ENCODE measurements at regions not wholly inside any gene's neighbourhood (a gene's known extent, or its start where the extent isn't known, plus 50 kb on each side); places are given as distances from the start of the nearest gene placed in this dataset.

- H3K27me3 ChIP-seq = no peaks in the 10 kb centered on the region
- H3K27ac ChIP-seq = no peak overlapping the region
- intact Hi-C loops (cut with DNase I) = loop anchor here (10.0 kb wide), 1 partner anchor 701 kb away; no protein-coding TSS in a partner anchor
- no peaks in the 10 kb centered on the region for H3K4me1 ChIP-seq
- H3K4me3 ChIP-seq = no peak overlapping the region
- 90 to 95% methylated on average over 5 of the region's 5 CpGs for WGBS, 2 donors
- no peak for DNase-seq
- no peak for TF ChIP-seq CTCF (IDR thresholded peaks at IDR 0.05)
- no peak for TF ChIP-seq POLR2A (IDR thresholded peaks at IDR 0.05)
- no peak for TF ChIP-seq EP300 (IDR thresholded peaks at IDR 0.05)
- no peak for TF ChIP-seq POLR2AphosphoS5 (IDR thresholded peaks at IDR 0.05)
- H3K9me3 ChIP-seq = no peaks in the 10 kb centered on the region
- H3K36me3 ChIP-seq = no peaks in the 10 kb centered on the region
These were observed 489.4 kb upstream of the CADM1 start for GRCh38 chr11:115993590-115993989.

- H3K27me3 ChIP-seq = no peaks in the 10 kb centered on the region
- 43 to 55% methylated on average over 19 of the region's 19 CpGs for WGBS, 2 donors
- H3K4me1 ChIP-seq = no peaks in the 10 kb centered on the region
- intact Hi-C loops (cut with DNase I) = loop anchor here (10.0 kb wide), 1 partner anchor 705 kb away; no protein-coding TSS in a partner anchor
- H3K27ac ChIP-seq = no peak overlapping the region
- H3K36me3 ChIP-seq = no peaks in the 10 kb centered on the region
- H3K4me3 ChIP-seq = no peak overlapping the region
- no peaks in the 10 kb centered on the region for H3K9me3 ChIP-seq
- no peak for DNase-seq
- TF ChIP-seq CTCF (IDR thresholded peaks at IDR 0.05) = peak in 3 of 4 experiments; percentile 31 to 65 (median 39)
- TF ChIP-seq POLR2A (IDR thresholded peaks at IDR 0.05) = no peak
These were observed 485.8 kb upstream of the CADM1 start for GRCh38 chr11:115990004-115990447.

GRCh38 chr11:115985896-115986295, 481.7 kb upstream of the CADM1 start:
- Histone ChIP-seq H3K27ac (no peak overlapping the region), H3K36me3 (no peaks in the 10 kb centered on the region), H3K9me3 (no peaks in the 10 kb centered on the region), H3K27me3 (no peaks in the 10 kb centered on the region), H3K4me1 (peaks cover 0 to 8% (median 1%) of the 10 kb centered on the region in 4 donors), H3K4me3 (no peak overlapping the region)
- intact Hi-C loops (cut with DNase I) = no loop called here
- WGBS, 2 donors = 93 to 94% methylated on average over 6 of the region's 6 CpGs
- no peak for TF ChIP-seq CTCF (IDR thresholded peaks at IDR 0.05)
- TF ChIP-seq POLR2A (IDR thresholded peaks at IDR 0.05) = no peak
- no peak for TF ChIP-seq EP300 (IDR thresholded peaks at IDR 0.05)
- no peak for DNase-seq

- no peak overlapping the region for H3K4me3 ChIP-seq
- TF ChIP-seq POLR2A (IDR thresholded peaks at IDR 0.05) (no peak), POLR2AphosphoS5 (IDR thresholded peaks at IDR 0.05) (no peak), EP300 (IDR thresholded peaks at IDR 0.05) (no peak), CTCF (IDR thresholded peaks at IDR 0.05) (no peak)
- H3K27ac ChIP-seq = no peak overlapping the region
- DNase-seq = no peak
- no peaks in the 10 kb centered on the region for H3K9me3 ChIP-seq
- H3K27me3 ChIP-seq = no peaks in the 10 kb centered on the region
- intact Hi-C loops (cut with DNase I) = no loop called here
- WGBS, 2 donors = 74 to 90% methylated on average over 2 of the region's 2 CpGs
- no peaks in the 10 kb centered on the region for H3K36me3 ChIP-seq
- peaks cover 0 to 19% (median 14%) of the 10 kb centered on the region in 4 donors for H3K4me1 ChIP-seq
These were observed 480.0 kb upstream of the CADM1 start for GRCh38 chr11:115984228-115984627.

- Histone ChIP-seq H3K36me3 (no peaks in the 10 kb centered on the region), H3K27me3 (no peaks in the 10 kb centered on the region), H3K4me1 (peaks cover 0 to 19% (median 14%) of the 10 kb centered on the region in 4 donors), H3K9me3 (no peaks in the 10 kb centered on the region), H3K27ac (no peak overlapping the region), H3K4me3 (no peak overlapping the region)
- intact Hi-C loops (cut with DNase I) = no loop called here
- TF ChIP-seq POLR2AphosphoS5 (IDR thresholded peaks at IDR 0.05) (no peak), POLR2A (IDR thresholded peaks at IDR 0.05) (no peak), EP300 (IDR thresholded peaks at IDR 0.05) (no peak), CTCF (IDR thresholded peaks at IDR 0.05) (no peak)
- WGBS, 2 donors = 86 to 89% methylated on average over 4 of the region's 4 CpGs
- no peak for DNase-seq
These were observed 478.5 kb upstream of the CADM1 start for GRCh38 chr11:115982666-115983065.
